ENCODE measurements at regions not wholly inside any gene's neighbourhood (a gene's known extent, or its start where the extent isn't known, plus 50 kb on each side); places are given as distances from the start of the nearest gene placed in this dataset.

DNA sequence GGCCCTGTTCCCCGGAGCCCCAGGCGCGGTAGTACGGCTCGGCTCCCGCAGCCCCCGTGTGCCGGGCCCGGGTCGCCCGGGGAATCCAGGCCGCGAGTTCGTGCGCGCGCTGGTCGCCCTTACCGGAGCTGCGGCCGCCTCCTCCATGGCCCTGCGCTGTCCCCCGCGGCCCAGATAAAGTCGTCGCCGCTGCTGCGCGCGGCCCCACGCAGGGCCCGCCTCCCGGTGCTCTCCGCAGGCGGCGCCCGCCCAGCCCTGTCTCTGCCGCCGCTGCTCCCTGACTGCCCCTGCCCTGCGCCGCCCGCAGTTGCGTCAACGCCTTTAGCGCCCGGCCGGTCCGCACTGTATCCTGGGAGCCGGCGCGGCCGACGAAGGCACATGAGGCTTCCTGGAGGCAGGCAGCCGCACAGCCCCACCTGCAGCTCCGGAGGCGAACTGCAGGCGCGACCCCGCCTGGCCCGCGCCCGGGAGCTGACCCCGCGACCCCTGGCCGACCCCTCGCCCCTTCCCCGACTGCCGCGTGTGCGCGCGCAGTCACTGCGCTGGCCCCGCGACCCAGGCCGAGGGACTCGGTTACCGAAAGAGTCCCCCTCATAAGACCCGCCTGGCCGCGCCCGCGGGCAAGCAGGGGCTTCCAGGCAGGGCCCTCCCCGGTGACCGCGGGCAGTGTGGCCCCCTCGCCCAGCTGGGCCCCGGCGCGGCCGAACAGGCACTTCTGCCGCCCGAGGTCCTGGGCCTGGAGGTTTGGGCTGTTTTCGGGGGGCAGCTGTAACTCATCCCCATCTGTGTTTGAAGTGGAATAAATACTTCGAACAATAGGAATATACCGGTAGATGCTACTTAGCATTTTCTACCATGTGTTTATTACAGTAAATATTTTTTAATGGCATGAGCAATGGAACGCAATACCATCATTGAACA is 127.1 kb upstream of the ZNF746 start:
- TF ChIP-seq, protein P1, sequence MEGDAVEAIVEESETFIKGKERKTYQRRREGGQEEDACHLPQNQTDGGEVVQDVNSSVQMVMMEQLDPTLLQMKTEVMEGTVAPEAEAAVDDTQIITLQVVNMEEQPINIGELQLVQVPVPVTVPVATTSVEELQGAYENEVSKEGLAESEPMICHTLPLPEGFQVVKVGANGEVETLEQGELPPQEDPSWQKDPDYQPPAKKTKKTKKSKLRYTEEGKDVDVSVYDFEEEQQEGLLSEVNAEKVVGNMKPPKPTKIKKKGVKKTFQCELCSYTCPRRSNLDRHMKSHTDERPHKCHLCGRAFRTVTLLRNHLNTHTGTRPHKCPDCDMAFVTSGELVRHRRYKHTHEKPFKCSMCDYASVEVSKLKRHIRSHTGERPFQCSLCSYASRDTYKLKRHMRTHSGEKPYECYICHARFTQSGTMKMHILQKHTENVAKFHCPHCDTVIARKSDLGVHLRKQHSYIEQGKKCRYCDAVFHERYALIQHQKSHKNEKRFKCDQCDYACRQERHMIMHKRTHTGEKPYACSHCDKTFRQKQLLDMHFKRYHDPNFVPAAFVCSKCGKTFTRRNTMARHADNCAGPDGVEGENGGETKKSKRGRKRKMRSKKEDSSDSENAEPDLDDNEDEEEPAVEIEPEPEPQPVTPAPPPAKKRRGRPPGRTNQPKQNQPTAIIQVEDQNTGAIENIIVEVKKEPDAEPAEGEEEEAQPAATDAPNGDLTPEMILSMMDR (IDR thresholded peaks at IDR 0.05): peak; percentile 96

DNA sequence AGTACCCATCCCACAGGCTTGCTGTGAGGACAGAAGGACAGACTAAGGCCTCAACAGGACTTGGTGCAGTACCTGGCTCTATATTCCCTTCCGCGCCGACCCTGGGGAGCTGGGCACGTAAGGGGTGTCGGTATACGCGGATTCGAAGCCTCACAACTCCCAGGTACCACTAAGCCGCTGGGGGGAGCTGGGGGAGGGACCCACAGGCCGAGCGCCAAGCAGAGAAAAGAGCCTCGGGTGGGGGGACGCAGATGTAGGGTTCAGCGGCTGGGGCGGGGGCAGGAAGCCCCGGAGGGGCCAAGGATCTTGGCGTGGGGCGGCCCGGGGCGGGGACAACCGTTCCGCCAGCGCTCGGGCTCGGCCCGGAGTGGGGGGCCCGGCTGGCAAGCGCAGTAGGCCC is 126.4 kb upstream of the ZNF746 start:
- TF ChIP-seq, protein P1 (IDR thresholded peaks at IDR 0.05): no peak

DNA sequence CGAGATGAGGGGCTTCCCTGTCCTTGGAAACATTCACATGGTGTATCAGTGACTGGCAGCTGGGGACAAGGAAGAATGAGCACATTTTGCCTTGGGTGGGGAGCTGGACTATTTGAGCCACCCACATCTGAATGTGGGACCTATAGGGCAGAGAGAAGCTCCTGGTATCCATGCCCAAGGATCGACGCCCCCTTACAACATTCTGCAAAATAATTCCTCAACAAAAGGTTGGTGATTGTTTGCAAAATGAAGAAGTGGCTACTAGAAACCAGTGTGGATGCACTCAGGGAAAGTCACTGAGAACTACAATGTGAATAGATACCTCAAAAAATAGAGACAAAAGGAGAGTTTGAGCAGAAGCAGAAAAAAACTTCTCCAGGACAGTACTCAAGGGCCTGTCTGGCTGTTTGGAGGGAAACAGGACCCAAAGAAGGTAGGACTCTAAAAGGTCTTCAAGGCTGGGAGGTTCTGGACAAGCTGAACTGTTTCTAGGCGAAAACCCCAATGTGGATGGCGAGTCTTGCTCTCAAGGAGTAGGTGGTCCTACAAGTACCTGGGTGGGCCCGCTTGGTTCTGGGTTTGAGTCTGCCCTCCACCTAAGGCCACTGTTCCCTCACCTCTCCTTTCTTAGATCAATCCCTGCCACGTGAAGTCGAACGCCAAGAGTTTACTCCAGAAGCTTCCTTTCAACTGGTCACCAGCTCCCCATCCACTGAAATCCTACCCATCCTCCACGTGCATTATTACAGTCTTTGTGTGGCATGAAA is 125.0 kb upstream of the ZNF746 start:
- TF ChIP-seq, protein P1 (IDR thresholded peaks at IDR 0.05): no peak

DNA sequence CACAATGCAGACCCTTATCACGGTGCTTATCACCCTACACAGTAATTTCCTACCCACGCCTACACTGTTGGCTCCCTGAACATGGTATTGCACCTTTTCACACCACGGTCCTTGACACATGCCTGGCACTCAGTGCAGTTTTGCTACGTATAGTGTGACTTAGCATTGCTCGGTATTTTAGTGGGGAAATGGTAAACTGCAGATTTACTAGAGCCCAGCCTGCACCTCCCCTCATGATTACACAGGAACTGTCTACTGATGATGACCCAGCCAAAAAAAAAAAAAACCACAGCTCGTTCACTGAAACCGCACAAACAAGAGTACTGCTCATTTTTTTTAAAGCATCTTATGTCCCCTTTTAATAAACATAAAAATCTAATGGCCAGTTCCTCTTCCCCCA is 124.2 kb upstream of the ZNF746 start:
- TF ChIP-seq, protein P1 (IDR thresholded peaks at IDR 0.05): no peak

DNA sequence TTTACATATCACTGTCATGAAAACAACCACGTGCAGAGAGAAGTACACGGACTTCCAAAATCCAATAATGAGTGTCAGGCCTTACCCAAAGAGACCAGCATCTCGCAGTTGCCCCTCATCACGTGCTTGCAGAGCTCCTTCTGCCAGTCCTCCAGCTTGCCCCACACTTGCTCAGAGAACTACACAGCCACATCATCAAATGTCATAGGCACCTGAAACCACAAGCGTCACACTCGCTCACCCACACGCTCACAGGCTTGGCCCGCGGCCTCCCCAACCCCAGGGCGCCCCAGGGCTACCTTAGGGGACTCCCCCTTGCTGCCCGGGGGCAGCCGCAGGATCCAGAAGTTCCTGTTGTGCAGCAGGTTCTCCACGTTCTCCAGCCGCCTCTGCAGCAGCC is 123.4 kb upstream of the ZNF746 start:
- TF ChIP-seq, protein P1 (IDR thresholded peaks at IDR 0.05): no peak

DNA sequence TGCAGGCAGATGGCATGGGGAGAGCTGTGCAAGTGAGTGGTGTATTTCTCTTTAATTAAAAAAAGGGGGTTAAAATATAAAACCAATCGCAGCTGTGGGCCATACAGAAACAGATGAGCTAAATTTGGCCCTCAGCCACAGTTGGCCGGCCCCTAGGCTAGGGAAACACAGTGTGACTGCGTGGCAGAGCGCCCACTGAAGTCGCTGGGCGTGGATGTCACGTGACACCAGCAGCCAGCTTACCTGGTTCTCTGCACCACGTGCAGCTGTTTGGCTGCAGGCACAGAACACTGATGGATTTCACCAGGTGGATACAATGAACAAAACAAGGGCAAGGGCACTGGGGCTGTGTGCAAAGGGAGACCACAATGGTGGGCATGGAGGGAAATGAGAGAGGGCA is 119.3 kb upstream of the ZNF746 start:
- TF ChIP-seq, protein P1 (IDR thresholded peaks at IDR 0.05): no peak

DNA sequence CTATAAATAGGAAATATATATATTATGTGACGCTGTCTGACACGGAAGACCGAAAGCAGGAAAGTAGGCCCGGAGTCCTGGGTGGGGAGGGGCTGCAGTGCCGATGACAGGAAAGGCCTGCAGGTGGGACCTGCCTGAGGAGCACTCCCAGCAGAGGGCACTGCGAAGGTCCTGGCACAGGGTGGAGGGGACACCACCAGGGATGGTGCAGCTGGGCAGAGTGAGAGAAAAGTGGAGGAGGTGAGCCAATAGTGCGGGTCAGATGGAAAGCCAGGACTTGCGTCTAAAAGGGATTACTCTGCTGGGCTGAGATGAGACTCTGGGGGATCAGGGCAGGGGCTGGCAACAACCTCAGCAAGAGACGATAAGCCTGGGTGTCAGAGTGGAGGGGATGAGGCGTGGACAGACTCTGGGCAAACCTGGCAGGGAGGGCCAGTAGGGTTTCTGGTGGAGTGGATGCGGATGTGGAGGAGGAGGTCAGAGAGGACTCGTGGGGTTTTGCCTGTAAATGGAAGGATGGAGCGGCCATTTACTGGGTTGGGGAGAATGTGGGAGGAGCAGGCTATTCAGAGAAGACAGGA is 118.2 kb upstream of the ZNF746 start:
- TF ChIP-seq, protein P1 (IDR thresholded peaks at IDR 0.05): no peak; the same call in 1 of the 2 replicates
